ENCODE measurements at regions not wholly inside any gene's neighbourhood (a gene's known extent, or its start where the extent isn't known, plus 50 kb on each side); places are given as distances from the start of the nearest gene placed in this dataset.
"Not testable (repeated sequence)": the region's sequence is repeated elsewhere in the genome, so short reads cannot be mapped to it uniquely, and the experiment has no call there.

- no peak for DNase-seq (ENCODE audit: low spot score)
Measured at GRCh38 chr4:137956256-137956655, 285.9 kb downstream of the SLC7A11 start.

- DNase-seq (ENCODE audit: low spot score), result no peak
Measured at GRCh38 chr4:137955595-137955994, 286.6 kb downstream of the SLC7A11 start.

- DNase-seq (ENCODE audit: low spot score), result no peak
Measured at GRCh38 chr4:137952116-137952515, 290.0 kb downstream of the SLC7A11 start.

- no peak for DNase-seq (ENCODE audit: low spot score)
Measured at GRCh38 chr4:137950286-137950685, 291.9 kb downstream of the SLC7A11 start.

- no peak for DNase-seq (ENCODE audit: low spot score)
Measured at GRCh38 chr4:137949746-137950145, 292.4 kb downstream of the SLC7A11 start.

- no peak for DNase-seq (ENCODE audit: low spot score)
Measured at GRCh38 chr4:137946453-137947174, 295.5 kb downstream of the SLC7A11 start.

GRCh38 chr4:137942815-137943214, 299.3 kb downstream of the SLC7A11 start:
- DNase-seq (ENCODE audit: low spot score), result not testable (repeated sequence)

GRCh38 chr4:137942015-137942515, 300.1 kb downstream of the SLC7A11 start:
- not testable (repeated sequence) for DNase-seq (ENCODE audit: low spot score)

- no peak for DNase-seq (ENCODE audit: low spot score)
Measured at GRCh38 chr4:137934911-137935310, 307.2 kb downstream of the SLC7A11 start.

GRCh38 chr4:137934046-137934445, 308.1 kb downstream of the SLC7A11 start:
- DNase-seq (ENCODE audit: low spot score), result no peak

- DNase-seq (ENCODE audit: low spot score), result no peak
Measured at GRCh38 chr4:137927972-137928371, 314.2 kb downstream of the SLC7A11 start.

GRCh38 chr4:137923494-137923893, 318.7 kb downstream of the SLC7A11 start:
- DNase-seq (ENCODE audit: low spot score), result no peak

- no peak for DNase-seq (ENCODE audit: low spot score)
Measured at GRCh38 chr4:137922721-137923120, 319.4 kb downstream of the SLC7A11 start.

- no peak for DNase-seq (ENCODE audit: low spot score)
Measured at GRCh38 chr4:137909529-137910309, 332.4 kb downstream of the SLC7A11 start.

- peak; percentile 9 for DNase-seq (ENCODE audit: low spot score)
Measured at GRCh38 chr4:137905930-137906329, 336.2 kb downstream of the SLC7A11 start.

- DNase-seq (ENCODE audit: low spot score), result no peak
Measured at GRCh38 chr4:137901114-137901513, 341.0 kb downstream of the SLC7A11 start.

GRCh38 chr4:137896221-137896737, 345.9 kb downstream of the SLC7A11 start:
- DNase-seq (ENCODE audit: low spot score), result peak; percentile 19

GRCh38 chr4:137895515-137895914, 346.6 kb downstream of the SLC7A11 start:
- DNase-seq (ENCODE audit: low spot score), result not testable (repeated sequence)

GRCh38 chr4:137892134-137892533, 350.0 kb downstream of the SLC7A11 start:
- no peak for DNase-seq (ENCODE audit: low spot score)

GRCh38 chr4:137890812-137891211, 351.3 kb downstream of the SLC7A11 start:
- no peak for DNase-seq (ENCODE audit: low spot score)

- DNase-seq (ENCODE audit: low spot score), result no peak
Measured at GRCh38 chr4:137881641-137882040, 349.3 kb upstream of the PCDH18 start.

- DNase-seq (ENCODE audit: low spot score), result not testable (repeated sequence)
Measured at GRCh38 chr4:137868067-137868466, 335.8 kb upstream of the PCDH18 start.

- no peak for DNase-seq (ENCODE audit: low spot score)
Measured at GRCh38 chr4:137866671-137867070, 334.4 kb upstream of the PCDH18 start.
